Naive thymus-derived CD4-positive, alpha-beta T cell (primary cell): ENCODE measurements at regions not wholly inside any gene's neighbourhood (a gene's known extent, or its start where the extent isn't known, plus 50 kb on each side); places are given as distances from the start of the nearest gene placed in this dataset.

Experiments used
- ATAC-seq: fragments of 150-1000 bp; cut with Tn5 transposase; 2 replicates; pipeline ENCODE4 v1.10.0; 2021; ENCODE audit warnings: mild to moderate bottlenecking, moderate library complexity
- CTCF ChIA-PET: fragments of 350-600 bp; sonication (Branson Sonifier 250); formaldehyde crosslinking; loops from one replicate; lab custom pipeline; 2021; ENCODE audit warnings: antibody characterized with exemption; lab: Charles Lee
- POLR2A ChIA-PET: fragments of 350-600 bp; sonication (Branson Sonifier 250); formaldehyde crosslinking; loops from one replicate; lab custom pipeline; 2021; ENCODE audit warnings: antibody characterized with exemption, inconsistent platforms; lab: Charles Lee
- DNase-seq, 9 donors: peaks; one replicate each; pipeline versions ENCODE4 v3.0.0 to v3.0.0-alpha.2; 2020 to 2022; ENCODE audit warnings: mixed read lengths in 1 of 9
- H3K27ac ChIP-seq: one replicate; pipeline ENCODE4 v1.7.0; 2013; ENCODE audit warnings: mild to moderate bottlenecking, low read depth, low read length, moderate library complexity
- H3K27me3 ChIP-seq, 2 donors: one replicate each; pipeline ENCODE4 v1.7.0; 2013; ENCODE audit warnings: low read length in 2 of 2, mild to moderate bottlenecking in 2 of 2, moderate library complexity in 2 of 2; ENCODE audit not compliant: control insufficient read depth in 2 of 2, insufficient read depth in 2 of 2
- H3K36me3 ChIP-seq, 3 experiments: 1 replicate in 2 of 3; 2 replicates in 1 of 3; pipeline ENCODE4 v1.7.0; 2013; ENCODE audit warnings: low read length in 3 of 3, mild to moderate bottlenecking in 3 of 3, moderate library complexity in 1 of 3; ENCODE audit not compliant: insufficient read depth in 3 of 3, control insufficient read depth in 2 of 3
- H3K4me1 ChIP-seq, 2 donors: one replicate each; pipeline ENCODE4 v1.7.0; 2013; ENCODE audit warnings: low read length in 2 of 2, mild to moderate bottlenecking in 2 of 2, moderate library complexity in 1 of 2; ENCODE audit not compliant: control insufficient read depth in 2 of 2, insufficient read depth in 2 of 2
- H3K4me3 ChIP-seq: 2 replicates; pipeline ENCODE4 v1.7.0; 2013; ENCODE audit warnings: mild to moderate bottlenecking, low read length
- H3K9me3 ChIP-seq, 3 experiments: 1 replicate in 2 of 3; 2 replicates in 1 of 3; pipeline ENCODE4 v1.7.0; 2013; ENCODE audit warnings: low read length in 3 of 3; ENCODE audit not compliant: control insufficient read depth in 2 of 3
- H3K27ac Mint-ChIP-seq, 9 donors: one replicate each; pipeline ENCODE4 v1.8.0; 2020 to 2022; ENCODE audit warnings: mixed read lengths in 9 of 9, mild to moderate bottlenecking in 8 of 9, moderate library complexity in 5 of 9, inconsistent platforms in 2 of 9
- H3K27me3 Mint-ChIP-seq, 5 donors: one replicate each; pipeline ENCODE4 v1.8.0; 2021 to 2022; ENCODE audit warnings: mixed read lengths in 5 of 5, mild to moderate bottlenecking in 1 of 5
- H3K36me3 Mint-ChIP-seq, 5 donors: one replicate each; pipeline ENCODE4 v1.8.0; 2020 to 2022; ENCODE audit warnings: mixed read lengths in 5 of 5, mild to moderate bottlenecking in 3 of 5, inconsistent platforms in 1 of 5
- H3K4me1 Mint-ChIP-seq, 7 donors: one replicate each; pipeline ENCODE4 v1.8.0; 2020 to 2022; ENCODE audit warnings: mixed read lengths in 7 of 7, mild to moderate bottlenecking in 3 of 7, inconsistent platforms in 1 of 7
- H3K4me3 Mint-ChIP-seq, 10 donors: one replicate each; pipeline ENCODE4 v1.8.0; 2020 to 2022; ENCODE audit warnings: mild to moderate bottlenecking in 10 of 10, mixed read lengths in 10 of 10, moderate library complexity in 6 of 10, inconsistent platforms in 2 of 10
- H3K9me3 Mint-ChIP-seq, 11 donors: one replicate each; pipeline ENCODE4 v1.8.0; 2020 to 2022; ENCODE audit warnings: mixed read lengths in 11 of 11, mild to moderate bottlenecking in 4 of 11, inconsistent platforms in 1 of 11, moderate library complexity in 1 of 11
- intact Hi-C, 2 donors: fragments of 100-400 bp; cut with micrococcal nuclease; formaldehyde crosslinking; loops; one replicate each; pipeline ENCODE4 v1.15.1; 2023

DNA sequence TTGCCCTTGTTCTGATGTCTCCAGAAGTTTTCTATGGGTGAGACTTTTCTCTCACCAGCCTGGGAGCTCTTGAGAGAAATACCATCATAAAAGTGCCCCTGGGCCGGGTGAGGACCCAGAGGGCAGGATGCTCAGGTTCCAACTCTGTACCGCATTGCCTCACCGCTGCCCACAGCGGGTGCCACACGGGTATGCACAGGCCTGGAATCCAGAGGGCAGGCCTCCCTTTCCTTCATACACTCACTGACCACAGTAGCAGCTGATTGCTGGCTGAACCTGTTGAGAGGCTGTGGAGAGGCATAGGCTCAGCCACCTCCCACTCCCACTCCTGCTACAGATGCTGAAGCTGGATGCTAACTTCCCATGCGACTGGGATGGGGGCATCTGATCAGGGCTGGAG, 293.8 kb downstream of the CYP26B1 start:
- peaks cover 0 to 7% (median 0%) of the 10 kb centered on the region in 5 donors for H3K36me3 Mint-ChIP-seq
- intact Hi-C loops: no loop called here
- H3K27me3 Mint-ChIP-seq: peaks cover 0 to 30% (median 6%) of the 10 kb centered on the region in 5 donors
- no peak overlapping the region for H3K27ac Mint-ChIP-seq
- ChIA-PET CTCF (no interaction called here), POLR2A (no interaction called here)
- ATAC-seq (no peak), DNase-seq (no peak)
- H3K4me3 ChIP-seq: no peak overlapping the region
- peaks cover 0 to 15% (median 6%) of the 10 kb centered on the region in 11 donors for H3K9me3 Mint-ChIP-seq
- no peaks in the 10 kb centered on the region for H3K27me3 ChIP-seq
- no peak overlapping the region for H3K27ac ChIP-seq
- H3K36me3 ChIP-seq: no peaks in the 10 kb centered on the region
- no peaks in the 10 kb centered on the region for H3K4me1 Mint-ChIP-seq
- no peaks in the 10 kb centered on the region for H3K4me1 ChIP-seq
- no peaks in the 10 kb centered on the region for H3K9me3 ChIP-seq
- H3K4me3 Mint-ChIP-seq: no peak overlapping the region

DNA sequence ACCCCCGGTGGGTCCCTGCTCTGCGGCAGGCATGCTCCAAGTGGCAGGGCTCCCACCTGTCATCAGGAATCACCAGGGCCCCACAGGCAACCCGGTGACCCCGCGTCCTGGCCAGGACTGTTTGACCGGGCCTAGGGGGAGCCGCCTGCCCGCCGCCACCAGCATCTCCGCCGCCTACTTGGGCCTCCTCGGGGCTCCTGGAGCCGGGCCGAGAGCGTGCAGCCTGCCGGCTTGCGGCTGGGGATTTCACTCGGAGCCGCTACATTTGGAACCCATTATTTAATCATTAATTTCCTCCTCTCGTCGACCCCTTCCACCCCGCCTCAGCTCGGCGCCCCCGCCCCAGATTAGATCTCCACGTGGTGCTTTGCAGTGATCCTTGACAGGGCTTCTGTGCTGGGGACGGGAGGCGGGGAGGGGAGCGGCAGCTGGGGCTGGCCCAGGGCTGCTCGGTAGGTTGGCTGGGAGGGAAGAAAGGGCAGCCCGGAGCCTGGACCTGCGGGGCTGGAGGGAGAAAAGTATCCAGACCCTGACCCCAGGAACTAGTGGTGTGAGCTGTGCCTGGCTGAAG, 295.4 kb downstream of the CYP26B1 start:
- ChIA-PET CTCF (no interaction called here), POLR2A (no interaction called here)
- Histone ChIP-seq H3K27ac (no peak overlapping the region), H3K27me3 (no peaks in the 10 kb centered on the region), H3K4me1 (no peaks in the 10 kb centered on the region), H3K4me3 (no peak overlapping the region), H3K9me3 (no peaks in the 10 kb centered on the region), H3K36me3 (no peaks in the 10 kb centered on the region)
- H3K36me3 Mint-ChIP-seq: peaks cover 0 to 7% (median 0%) of the 10 kb centered on the region in 5 donors
- H3K9me3 Mint-ChIP-seq: peaks cover 0 to 20% (median 6%) of the 10 kb centered on the region in 11 donors
- no peak for ATAC-seq
- H3K27me3 Mint-ChIP-seq: peaks cover 0 to 27% (median 6%) of the 10 kb centered on the region in 5 donors
- H3K27ac Mint-ChIP-seq: no peak overlapping the region
- no peak overlapping the region for H3K4me3 Mint-ChIP-seq
- no peaks in the 10 kb centered on the region for H3K4me1 Mint-ChIP-seq
- intact Hi-C loops: no loop called here
- DNase-seq: no peak

DNA sequence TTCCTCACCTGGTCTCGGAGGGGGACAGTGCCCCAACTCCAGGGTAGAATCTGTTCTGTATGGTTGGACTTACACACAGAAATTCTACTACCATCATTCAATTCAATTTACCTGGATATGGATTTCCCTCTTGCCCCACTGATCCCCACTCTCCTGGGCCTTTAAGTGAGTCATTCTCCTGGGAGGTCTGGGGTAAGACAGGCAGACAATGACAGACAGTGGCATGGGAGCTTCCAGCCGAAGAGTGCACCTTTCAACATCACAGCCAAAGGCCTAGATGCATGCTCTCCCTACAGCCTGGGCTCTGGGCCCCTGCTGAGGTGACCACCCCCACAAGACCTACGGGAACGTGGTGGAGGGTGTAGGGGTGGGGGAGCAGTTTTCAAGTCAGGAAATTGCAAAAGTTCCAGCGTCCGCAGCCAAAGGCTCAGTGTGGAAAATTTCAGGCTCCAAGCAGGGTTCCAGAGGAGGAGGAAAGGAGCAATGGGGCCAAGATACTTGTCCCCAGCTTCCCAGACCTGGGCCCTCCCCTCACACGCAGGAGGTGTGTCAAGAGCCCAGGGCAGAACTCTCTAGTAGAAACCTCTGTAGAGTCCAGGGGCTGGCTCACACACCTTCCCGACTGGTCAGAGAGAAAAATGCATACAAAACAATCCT, 296.4 kb downstream of the CYP26B1 start:
- Mint-ChIP-seq H3K9me3 (peaks cover 0 to 17% (median 6%) of the 10 kb centered on the region in 11 donors), H3K27ac (no peak overlapping the region), H3K36me3 (peaks cover 0 to 7% (median 0%) of the 10 kb centered on the region in 5 donors), H3K4me1 (no peaks in the 10 kb centered on the region), H3K27me3 (peaks cover 0 to 25% (median 6%) of the 10 kb centered on the region in 5 donors), H3K4me3 (no peak overlapping the region)
- DNase-seq: no peak
- no peaks in the 10 kb centered on the region for H3K36me3 ChIP-seq
- H3K4me1 ChIP-seq: no peaks in the 10 kb centered on the region
- ChIA-PET POLR2A (no interaction called here), CTCF (no interaction called here)
- intact Hi-C loops: no loop called here
- no peak for ATAC-seq
- no peak overlapping the region for H3K27ac ChIP-seq
- no peaks in the 10 kb centered on the region for H3K9me3 ChIP-seq
- no peak overlapping the region for H3K4me3 ChIP-seq
- H3K27me3 ChIP-seq: no peaks in the 10 kb centered on the region

DNA sequence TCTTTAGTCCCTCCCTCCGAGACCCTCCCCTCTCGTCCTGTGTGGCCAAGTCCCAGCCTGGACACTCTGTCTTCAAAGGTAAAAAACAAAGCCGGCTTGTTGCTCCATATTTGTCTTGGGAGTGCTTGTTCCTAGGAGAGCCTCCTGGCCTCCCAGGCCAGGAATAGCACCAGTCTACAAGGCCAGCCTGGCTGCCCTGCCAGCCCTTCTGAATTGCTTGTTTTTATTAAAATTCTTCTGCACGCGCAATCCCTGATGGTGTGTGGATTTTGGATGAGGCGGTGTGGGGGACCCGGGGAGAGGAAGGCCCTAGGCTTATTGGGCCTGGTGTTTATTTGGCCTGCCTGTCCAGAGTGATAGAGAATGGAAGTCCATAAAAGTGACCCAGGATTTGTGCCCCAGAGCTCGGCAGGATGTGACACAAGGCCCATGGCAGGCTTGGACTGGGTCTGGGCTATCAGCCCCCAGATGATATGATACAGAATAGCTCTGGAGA, 297.3 kb downstream of the CYP26B1 start:
- no peaks in the 10 kb centered on the region for H3K36me3 Mint-ChIP-seq
- H3K4me1 ChIP-seq: no peaks in the 10 kb centered on the region
- ChIA-PET POLR2A (no interaction called here), CTCF (no interaction called here)
- no peak overlapping the region for H3K27ac Mint-ChIP-seq
- no peaks in the 10 kb centered on the region for H3K9me3 ChIP-seq
- DNase-seq (no peak), ATAC-seq (no peak)
- no peaks in the 10 kb centered on the region for H3K27me3 ChIP-seq
- intact Hi-C loops: no loop called here
- peaks cover 0 to 17% (median 6%) of the 10 kb centered on the region in 5 donors for H3K27me3 Mint-ChIP-seq
- no peak overlapping the region for H3K4me3 Mint-ChIP-seq
- no peaks in the 10 kb centered on the region for H3K4me1 Mint-ChIP-seq
- H3K9me3 Mint-ChIP-seq: peaks cover 0 to 10% (median under 1%) of the 10 kb centered on the region in 11 donors
- H3K4me3 ChIP-seq: no peak overlapping the region
- no peak overlapping the region for H3K27ac ChIP-seq
- H3K36me3 ChIP-seq: no peaks in the 10 kb centered on the region

DNA sequence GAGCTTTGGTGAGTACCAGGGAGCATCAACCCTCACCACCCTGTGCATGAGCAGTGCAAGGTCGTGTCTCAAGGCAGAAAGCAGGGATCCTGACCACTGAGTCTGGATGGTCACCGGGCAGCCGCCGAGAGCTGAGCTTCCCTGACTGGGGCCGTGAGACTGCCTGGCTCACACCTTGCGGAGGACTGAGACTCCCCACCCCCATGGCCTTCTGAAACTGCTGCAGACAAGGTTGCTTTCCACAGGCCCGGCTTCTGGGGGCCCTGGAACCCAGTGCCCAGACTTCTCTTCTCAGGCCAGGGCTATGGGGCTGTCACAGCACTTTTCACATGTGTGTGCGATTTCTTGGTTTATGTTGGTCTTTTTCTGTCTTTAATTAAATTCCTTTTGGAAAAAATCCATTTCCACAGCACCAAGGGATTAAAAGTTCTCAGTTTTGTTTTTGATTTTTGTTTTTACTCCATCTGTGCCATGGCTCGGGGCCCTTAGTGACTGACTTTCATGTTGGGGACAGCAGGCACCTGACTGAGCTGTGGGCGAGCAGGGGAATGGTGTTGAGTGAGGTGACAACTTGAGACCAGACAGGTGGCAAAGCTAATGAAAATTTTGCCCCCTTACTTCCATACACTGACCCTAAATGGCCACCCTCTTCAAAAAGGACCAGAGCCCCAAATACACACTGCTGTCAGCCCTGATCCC, 297.9 kb downstream of the CYP26B1 start:
- H3K4me1 ChIP-seq: no peaks in the 10 kb centered on the region
- no peak overlapping the region for H3K4me3 Mint-ChIP-seq
- peaks cover 0 to 6% (median 0%) of the 10 kb centered on the region in 11 donors for H3K9me3 Mint-ChIP-seq
- intact Hi-C loops: no loop called here
- DNase-seq (no peak), ATAC-seq (no peak)
- H3K4me1 Mint-ChIP-seq: no peaks in the 10 kb centered on the region
- H3K4me3 ChIP-seq: no peak overlapping the region
- H3K27ac Mint-ChIP-seq: no peak overlapping the region
- H3K27me3 ChIP-seq: no peaks in the 10 kb centered on the region
- H3K9me3 ChIP-seq: no peaks in the 10 kb centered on the region
- H3K36me3 Mint-ChIP-seq: no peaks in the 10 kb centered on the region
- POLR2A ChIA-PET: no interaction called here
- CTCF ChIA-PET: no interaction called here
- H3K27ac ChIP-seq: no peak overlapping the region
- H3K27me3 Mint-ChIP-seq: peaks cover 0 to 17% (median 6%) of the 10 kb centered on the region in 5 donors
- no peaks in the 10 kb centered on the region for H3K36me3 ChIP-seq

DNA sequence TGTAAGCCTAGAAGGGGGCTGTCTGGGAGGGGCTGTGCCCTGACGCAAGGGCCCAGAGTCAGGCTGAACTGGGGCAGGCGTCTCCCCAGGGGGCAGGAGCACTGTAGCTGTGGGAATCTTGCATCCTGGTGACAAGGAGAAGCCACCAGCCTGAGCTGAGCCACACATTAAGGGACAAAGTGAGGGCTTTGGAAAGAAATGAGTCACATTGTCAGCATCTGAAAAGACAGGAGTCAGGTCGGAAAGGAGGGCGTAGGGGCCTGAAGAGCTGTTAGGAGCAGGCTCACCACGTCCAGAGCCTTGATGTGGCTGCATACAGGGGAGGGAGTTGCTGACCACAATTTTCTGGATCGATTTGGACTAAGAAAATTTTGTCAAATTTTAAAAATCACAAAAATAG, 298.6 kb downstream of the CYP26B1 start:
- H3K27me3 ChIP-seq: no peaks in the 10 kb centered on the region
- H3K9me3 ChIP-seq: no peaks in the 10 kb centered on the region
- Mint-ChIP-seq H3K4me1 (no peaks in the 10 kb centered on the region), H3K27me3 (peaks cover 0 to 17% (median 6%) of the 10 kb centered on the region in 5 donors), H3K4me3 (no peak overlapping the region), H3K9me3 (peaks cover 0 to 6% (median 0%) of the 10 kb centered on the region in 11 donors), H3K36me3 (no peaks in the 10 kb centered on the region), H3K27ac (no peak overlapping the region)
- intact Hi-C loops: no loop called here
- no peak overlapping the region for H3K27ac ChIP-seq
- DNase-seq (no peak), ATAC-seq (no peak)
- ChIA-PET CTCF (no interaction called here), POLR2A (no interaction called here)
- no peaks in the 10 kb centered on the region for H3K36me3 ChIP-seq
- no peak overlapping the region for H3K4me3 ChIP-seq
- H3K4me1 ChIP-seq: no peaks in the 10 kb centered on the region
